SH-SY5Y (cell line): ENCODE measurements at regions not wholly inside any gene's neighbourhood (a gene's known extent, or its start where the extent isn't known, plus 50 kb on each side); places are given as distances from the start of the nearest gene placed in this dataset.

Source experiments
- GATA2 ChIP-seq: IDR thresholded peaks from 2 replicates; pipeline ENCODE4 v1.6.1; 2011; ENCODE audit warnings: mild to moderate bottlenecking, low read depth, low read length
- GATA3 ChIP-seq: IDR thresholded peaks from 2 replicates; pipeline ENCODE4 v1.6.1; 2011; ENCODE audit warnings: low read depth, mild to moderate bottlenecking, low read length, moderate library complexity

- no peak for TF ChIP-seq GATA2
- TF ChIP-seq GATA3: no peak
These were observed 76.5 kb upstream of the MSX1 start for GRCh38 chr4:4782969-4783368.
